HEK293 (cell line): ENCODE measurements at regions not wholly inside any gene's neighbourhood (a gene's known extent, or its start where the extent isn't known, plus 50 kb on each side); places are given as distances from the start of the nearest gene placed in this dataset.

Experiments used
- CTCF ChIA-PET: fragments of 350-600 bp; formaldehyde crosslinking; extraction: SDS; loops from one replicate; lab custom pipeline; 2021; ENCODE audit warnings: antibody characterized with exemption; lab: Yijun Ruan, JAX
- POLR2A ChIA-PET: fragments of 300-600 bp; formaldehyde crosslinking; extraction: SDS; loops from one replicate; lab custom pipeline; 2020; ENCODE audit warnings: antibody characterized with exemption, inconsistent platforms; lab: Yijun Ruan, JAX
- H3K27ac ChIP-seq: fragments of 200-500 bp; sonication (Bioruptor generic); 2 replicates; pipeline ENCODE4 v1.5.1; 2014; ENCODE audit warnings: low read depth, low read length, control low read depth, inconsistent platforms; ENCODE audit errors: extremely low read depth
- H3K36me3 ChIP-seq, 2 experiments: fragments of 200-500 bp in 1 of 2; sonication (Bioruptor generic) in 1 of 2; 1 replicate in 1 of 2; 2 replicates in 1 of 2; pipeline ENCODE4 v1.5.1; 2014 to 2017; ENCODE audit warnings: inconsistent platforms in 2 of 2, low read length in 2 of 2; ENCODE audit not compliant: control insufficient read depth in 2 of 2, insufficient read depth in 1 of 2
- H3K4me1 ChIP-seq: fragments of 200-500 bp; sonication (Bioruptor generic); 2 replicates; pipeline ENCODE4 v1.5.1; 2014; ENCODE audit warnings: mild to moderate bottlenecking, low read length, inconsistent platforms; ENCODE audit not compliant: control insufficient read depth, insufficient read depth
- H3K4me3 ChIP-seq: 2 replicates; pipeline ENCODE4 v1.5.1; 2011; ENCODE audit warnings: low read depth, mild to moderate bottlenecking, control low read depth, low read length, moderate library complexity
- H3K9me3 ChIP-seq: fragments of 200-500 bp; sonication (Bioruptor generic); 2 replicates; pipeline ENCODE4 v1.5.1; 2014; ENCODE audit warnings: low read depth, low read length, inconsistent platforms; ENCODE audit not compliant: control insufficient read depth, insufficient read depth
- KLF9 ChIP-seq: fragments of 450-650 bp; formaldehyde crosslinking; IDR thresholded peaks from 2 replicates; pipeline ENCODE4 v1.5.1; 2016; ENCODE audit warnings: missing biosample characterization, missing genetic modification characterization, low read depth
- SETDB1 ChIP-seq: IDR thresholded peaks from one replicate; pipeline ENCODE4 v1.6.1; 2017; ENCODE audit warnings: mild to moderate bottlenecking, low read length, moderate library complexity, mixed read lengths; ENCODE audit not compliant: insufficient read length
- TCF7L2 ChIP-seq: IDR thresholded peaks from 2 replicates; pipeline ENCODE4 v1.6.1; 2011; ENCODE audit warnings: low read depth, mild to moderate bottlenecking, inconsistent platforms, low read length, moderate library complexity, borderline replicate concordance
- ZFP3 ChIP-seq: fragments of 450-650 bp; formaldehyde crosslinking; IDR thresholded peaks from 2 replicates; pipeline ENCODE4 v1.5.1; 2016; ENCODE audit warnings: low read depth, missing biosample characterization, missing genetic modification characterization
- ZIC2 ChIP-seq: fragments of 450-650 bp; formaldehyde crosslinking; IDR thresholded peaks from 2 replicates; pipeline ENCODE4 v1.5.1; 2016; ENCODE audit warnings: missing biosample characterization, missing genetic modification characterization
- ZNF10 ChIP-seq: fragments of 450-650 bp; formaldehyde crosslinking; IDR thresholded peaks from 2 replicates; pipeline ENCODE4 v1.5.1; 2017; ENCODE audit warnings: missing biosample characterization, missing genetic modification characterization
- ZNF175 ChIP-seq: fragments of 450-650 bp; formaldehyde crosslinking; IDR thresholded peaks from 2 replicates; pipeline ENCODE4 v1.5.1; 2016; ENCODE audit warnings: missing biosample characterization, missing genetic modification characterization
- ZNF514 ChIP-seq: fragments of 450-650 bp; formaldehyde crosslinking; IDR thresholded peaks from 2 replicates; pipeline ENCODE4 v1.5.1; 2016; ENCODE audit warnings: missing biosample characterization, missing genetic modification characterization
- ZNF544 ChIP-seq: fragments of 450-650 bp; formaldehyde crosslinking; IDR thresholded peaks from 2 replicates; pipeline ENCODE4 v1.5.0; 2017; ENCODE audit warnings: missing biosample characterization, missing genetic modification characterization
- ZNF549 ChIP-seq: fragments of 450-650 bp; IDR thresholded peaks from 2 replicates; pipeline ENCODE4 v1.5.1; 2018; ENCODE audit warnings: missing biosample characterization, missing genetic modification characterization, mild to moderate bottlenecking, inconsistent platforms, moderate library complexity
- ZNF571 ChIP-seq: fragments of 450-650 bp; formaldehyde crosslinking; IDR thresholded peaks from 2 replicates; pipeline ENCODE4 v1.5.0; 2017; ENCODE audit warnings: missing biosample characterization, missing genetic modification characterization
- ZNF600 ChIP-seq: fragments of 450-650 bp; formaldehyde crosslinking; IDR thresholded peaks from 2 replicates; pipeline ENCODE4 v1.5.1; 2016; ENCODE audit warnings: missing biosample characterization, missing genetic modification characterization
- ZNF837 ChIP-seq: fragments of 450-650 bp; formaldehyde crosslinking; IDR thresholded peaks from 2 replicates; pipeline ENCODE4 v1.5.1; 2016; ENCODE audit warnings: missing biosample characterization, missing genetic modification characterization
- TF ChIP-seq, protein P1 (sequence below): fragments of 450-650 bp; formaldehyde crosslinking; IDR thresholded peaks from 2 replicates; pipeline ENCODE4 v1.5.1; 2016; ENCODE audit warnings: missing biosample characterization, missing genetic modification characterization
- TF ChIP-seq, protein P2 (sequence below): fragments of 450-650 bp; formaldehyde crosslinking; IDR thresholded peaks from 2 replicates; pipeline ENCODE4 v1.5.1; 2017; ENCODE audit warnings: missing biosample characterization, missing genetic modification characterization
- TF ChIP-seq, protein P3 (sequence below): fragments of 450-650 bp; formaldehyde crosslinking; IDR thresholded peaks from 2 replicates; pipeline ENCODE4 v1.5.1; 2016; ENCODE audit warnings: missing biosample characterization, missing genetic modification characterization
- TF ChIP-seq, protein P4 (sequence below): fragments of 450-650 bp; formaldehyde crosslinking; IDR thresholded peaks from 2 replicates; pipeline ENCODE4 v1.5.1; 2016; ENCODE audit warnings: missing biosample characterization, missing genetic modification characterization, low read depth
- TF ChIP-seq, protein P5 (sequence below): fragments of 450-650 bp; formaldehyde crosslinking; IDR thresholded peaks from 2 replicates; pipeline ENCODE4 v1.5.1; 2016; ENCODE audit warnings: missing biosample characterization, missing genetic modification characterization

DNA sequence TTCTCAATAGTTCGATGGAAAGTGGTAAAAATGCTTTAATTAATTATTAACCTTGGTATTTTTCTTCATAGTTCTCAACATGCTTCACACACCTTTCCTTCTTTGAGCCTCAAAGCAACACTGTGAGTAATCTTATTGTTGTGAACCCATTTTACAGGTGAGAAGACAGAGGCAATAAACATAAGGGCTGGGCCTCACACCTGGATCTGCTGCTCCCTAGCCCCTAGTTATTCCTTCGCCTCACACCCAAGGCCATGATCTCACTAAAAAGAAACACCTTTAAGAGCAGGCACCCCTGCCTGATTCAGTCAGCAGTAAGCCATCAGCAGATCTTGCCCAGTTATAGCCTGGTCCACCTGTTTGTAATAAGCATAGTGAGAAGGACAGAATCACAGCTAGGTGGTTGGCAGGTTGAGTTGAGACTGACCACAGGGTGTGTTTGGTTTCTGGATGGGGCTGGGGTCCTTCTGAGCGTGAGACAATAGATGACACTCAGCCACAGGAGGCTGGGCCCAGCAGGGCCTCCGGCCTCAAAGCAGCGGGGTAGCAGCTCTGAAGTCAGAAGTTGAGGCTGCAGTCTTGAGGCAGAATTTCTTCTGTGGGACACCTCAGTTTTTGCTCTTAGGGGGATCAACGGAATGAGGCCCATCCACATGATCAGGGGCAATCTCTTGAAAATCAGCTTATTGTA is 203.9 kb downstream of the RHOU start:
- peak; percentile 92 for TF ChIP-seq ZIC2 (tag by site-specific recombination)
- TF ChIP-seq ZNF549: no peak
- TF ChIP-seq, all 188 proteins: peak for 1
- ChIA-PET CTCF (interaction anchor here (0.6 to 1.4 kb wide), 4 partner anchors 16 to 288 kb away, joined by 3 to 4 read pairs (median 3); no protein-coding TSS in a partner anchor), POLR2A (no interaction called here)
- Histone ChIP-seq H3K9me3 (no peaks in the 10 kb centered on the region), H3K4me1 (peaks cover 7% of the 10 kb centered on the region), H3K4me3 (no peak overlapping the region), H3K27ac (no peak overlapping the region), H3K36me3 (no peaks in the 10 kb centered on the region)

DNA sequence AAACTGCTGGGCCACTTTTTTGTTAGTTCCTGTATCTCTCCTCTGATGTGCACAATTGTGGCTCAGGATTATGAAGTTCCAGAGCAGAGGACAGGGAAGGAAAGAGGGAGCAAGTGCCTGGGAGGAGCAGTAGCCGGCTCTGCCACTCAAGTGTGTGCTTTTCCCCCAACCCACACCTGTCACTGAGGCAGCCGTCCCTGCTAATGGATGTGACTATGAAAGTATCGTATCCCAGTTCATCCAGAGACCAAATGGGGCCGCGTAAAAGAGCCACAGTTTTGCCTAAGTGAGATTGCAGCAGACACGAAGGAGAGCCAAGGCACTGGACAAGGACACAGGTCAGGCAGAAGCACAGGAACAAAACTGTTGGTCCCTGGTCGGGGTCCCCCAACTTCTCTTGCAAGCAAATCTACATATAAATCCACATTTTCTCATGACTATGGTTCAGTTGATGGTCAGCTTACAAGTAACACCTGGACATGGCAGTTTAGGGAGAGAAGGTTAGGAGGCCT is 204.7 kb downstream of the RHOU start:
- Histone ChIP-seq H3K27ac (no peak overlapping the region), H3K4me3 (no peak overlapping the region), H3K9me3 (no peaks in the 10 kb centered on the region), H3K4me1 (peaks cover 7% of the 10 kb centered on the region)
- POLR2A ChIA-PET: no interaction called here
- TF ChIP-seq ZNF600 (tag by site-specific recombination) (no peak), SETDB1 (no peak), ZNF544 (tag by site-specific recombination) (no peak), ZNF514 (tag by site-specific recombination) (no peak)
- TF ChIP-seq, protein P1, sequence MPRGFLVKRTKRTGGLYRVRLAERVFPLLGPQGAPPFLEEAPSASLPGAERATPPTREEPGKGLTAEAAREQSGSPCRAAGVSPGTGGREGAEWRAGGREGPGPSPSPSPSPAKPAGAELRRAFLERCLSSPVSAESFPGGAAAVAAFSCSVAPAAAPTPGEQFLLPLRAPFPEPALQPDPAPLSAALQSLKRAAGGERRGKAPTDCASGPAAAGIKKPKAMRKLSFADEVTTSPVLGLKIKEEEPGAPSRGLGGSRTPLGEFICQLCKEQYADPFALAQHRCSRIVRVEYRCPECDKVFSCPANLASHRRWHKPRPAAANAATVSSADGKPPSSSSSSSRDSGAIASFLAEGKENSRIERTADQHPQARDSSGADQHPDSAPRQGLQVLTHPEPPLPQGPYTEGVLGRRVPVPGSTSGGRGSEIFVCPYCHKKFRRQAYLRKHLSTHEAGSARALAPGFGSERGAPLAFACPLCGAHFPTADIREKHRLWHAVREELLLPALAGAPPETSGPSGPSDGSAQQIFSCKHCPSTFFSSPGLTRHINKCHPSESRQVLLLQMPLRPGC (tag by site-specific recombination): no peak
- TF ChIP-seq, all 188 proteins: peak for 0
- H3K36me3 ChIP-seq: no peaks in the 10 kb centered on the region
- CTCF ChIA-PET: no interaction called here

DNA sequence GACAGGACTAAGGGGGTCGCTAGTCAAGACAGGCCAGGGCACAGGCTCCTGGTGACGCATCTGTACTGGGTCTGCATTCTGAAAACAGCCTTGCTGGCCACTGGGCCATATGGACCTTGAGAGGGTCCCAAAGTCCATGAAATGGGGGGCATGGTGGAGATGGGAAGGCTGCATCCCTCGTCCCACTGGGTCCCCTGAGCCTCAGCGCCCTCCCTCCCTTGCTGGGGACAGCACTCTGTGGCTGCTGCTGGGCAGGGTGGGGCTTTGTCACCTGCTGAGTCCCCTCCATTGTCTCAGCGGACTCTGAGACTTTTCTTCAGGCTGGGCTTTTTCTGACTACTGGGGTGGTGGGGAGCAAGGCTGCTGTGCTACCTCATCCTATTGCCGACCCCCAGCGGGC is 205.2 kb downstream of the RHOU start:
- Histone ChIP-seq H3K9me3 (no peaks in the 10 kb centered on the region), H3K36me3 (no peaks in the 10 kb centered on the region), H3K4me1 (peaks cover 7% of the 10 kb centered on the region), H3K27ac (no peak overlapping the region), H3K4me3 (no peak overlapping the region)
- TF ChIP-seq KLF9 (tag by site-specific recombination): no peak
- TF ChIP-seq, protein P2, sequence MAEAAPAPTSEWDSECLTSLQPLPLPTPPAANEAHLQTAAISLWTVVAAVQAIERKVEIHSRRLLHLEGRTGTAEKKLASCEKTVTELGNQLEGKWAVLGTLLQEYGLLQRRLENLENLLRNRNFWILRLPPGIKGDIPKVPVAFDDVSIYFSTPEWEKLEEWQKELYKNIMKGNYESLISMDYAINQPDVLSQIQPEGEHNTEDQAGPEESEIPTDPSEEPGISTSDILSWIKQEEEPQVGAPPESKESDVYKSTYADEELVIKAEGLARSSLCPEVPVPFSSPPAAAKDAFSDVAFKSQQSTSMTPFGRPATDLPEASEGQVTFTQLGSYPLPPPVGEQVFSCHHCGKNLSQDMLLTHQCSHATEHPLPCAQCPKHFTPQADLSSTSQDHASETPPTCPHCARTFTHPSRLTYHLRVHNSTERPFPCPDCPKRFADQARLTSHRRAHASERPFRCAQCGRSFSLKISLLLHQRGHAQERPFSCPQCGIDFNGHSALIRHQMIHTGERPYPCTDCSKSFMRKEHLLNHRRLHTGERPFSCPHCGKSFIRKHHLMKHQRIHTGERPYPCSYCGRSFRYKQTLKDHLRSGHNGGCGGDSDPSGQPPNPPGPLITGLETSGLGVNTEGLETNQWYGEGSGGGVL (tag by site-specific recombination): no peak
- no peak for TF ChIP-seq ZFP3
- TF ChIP-seq, protein P3, sequence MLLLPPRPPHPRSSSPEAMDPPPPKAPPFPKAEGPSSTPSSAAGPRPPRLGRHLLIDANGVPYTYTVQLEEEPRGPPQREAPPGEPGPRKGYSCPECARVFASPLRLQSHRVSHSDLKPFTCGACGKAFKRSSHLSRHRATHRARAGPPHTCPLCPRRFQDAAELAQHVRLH (tag by site-specific recombination): no peak
- no peak for TF ChIP-seq ZNF837 (tag by site-specific recombination)
- TF ChIP-seq ZNF571 (tag by site-specific recombination): no peak
- no peak for TF ChIP-seq ZNF10 (tag by site-specific recombination)
- TF ChIP-seq TCF7L2: no peak
- TF ChIP-seq, protein P4, sequence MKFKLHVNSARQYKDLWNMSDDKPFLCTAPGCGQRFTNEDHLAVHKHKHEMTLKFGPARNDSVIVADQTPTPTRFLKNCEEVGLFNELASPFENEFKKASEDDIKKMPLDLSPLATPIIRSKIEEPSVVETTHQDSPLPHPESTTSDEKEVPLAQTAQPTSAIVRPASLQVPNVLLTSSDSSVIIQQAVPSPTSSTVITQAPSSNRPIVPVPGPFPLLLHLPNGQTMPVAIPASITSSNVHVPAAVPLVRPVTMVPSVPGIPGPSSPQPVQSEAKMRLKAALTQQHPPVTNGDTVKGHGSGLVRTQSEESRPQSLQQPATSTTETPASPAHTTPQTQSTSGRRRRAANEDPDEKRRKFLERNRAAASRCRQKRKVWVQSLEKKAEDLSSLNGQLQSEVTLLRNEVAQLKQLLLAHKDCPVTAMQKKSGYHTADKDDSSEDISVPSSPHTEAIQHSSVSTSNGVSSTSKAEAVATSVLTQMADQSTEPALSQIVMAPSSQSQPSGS (tag by site-specific recombination): no peak
- no peak for TF ChIP-seq ZNF175
- TF ChIP-seq, protein P5, sequence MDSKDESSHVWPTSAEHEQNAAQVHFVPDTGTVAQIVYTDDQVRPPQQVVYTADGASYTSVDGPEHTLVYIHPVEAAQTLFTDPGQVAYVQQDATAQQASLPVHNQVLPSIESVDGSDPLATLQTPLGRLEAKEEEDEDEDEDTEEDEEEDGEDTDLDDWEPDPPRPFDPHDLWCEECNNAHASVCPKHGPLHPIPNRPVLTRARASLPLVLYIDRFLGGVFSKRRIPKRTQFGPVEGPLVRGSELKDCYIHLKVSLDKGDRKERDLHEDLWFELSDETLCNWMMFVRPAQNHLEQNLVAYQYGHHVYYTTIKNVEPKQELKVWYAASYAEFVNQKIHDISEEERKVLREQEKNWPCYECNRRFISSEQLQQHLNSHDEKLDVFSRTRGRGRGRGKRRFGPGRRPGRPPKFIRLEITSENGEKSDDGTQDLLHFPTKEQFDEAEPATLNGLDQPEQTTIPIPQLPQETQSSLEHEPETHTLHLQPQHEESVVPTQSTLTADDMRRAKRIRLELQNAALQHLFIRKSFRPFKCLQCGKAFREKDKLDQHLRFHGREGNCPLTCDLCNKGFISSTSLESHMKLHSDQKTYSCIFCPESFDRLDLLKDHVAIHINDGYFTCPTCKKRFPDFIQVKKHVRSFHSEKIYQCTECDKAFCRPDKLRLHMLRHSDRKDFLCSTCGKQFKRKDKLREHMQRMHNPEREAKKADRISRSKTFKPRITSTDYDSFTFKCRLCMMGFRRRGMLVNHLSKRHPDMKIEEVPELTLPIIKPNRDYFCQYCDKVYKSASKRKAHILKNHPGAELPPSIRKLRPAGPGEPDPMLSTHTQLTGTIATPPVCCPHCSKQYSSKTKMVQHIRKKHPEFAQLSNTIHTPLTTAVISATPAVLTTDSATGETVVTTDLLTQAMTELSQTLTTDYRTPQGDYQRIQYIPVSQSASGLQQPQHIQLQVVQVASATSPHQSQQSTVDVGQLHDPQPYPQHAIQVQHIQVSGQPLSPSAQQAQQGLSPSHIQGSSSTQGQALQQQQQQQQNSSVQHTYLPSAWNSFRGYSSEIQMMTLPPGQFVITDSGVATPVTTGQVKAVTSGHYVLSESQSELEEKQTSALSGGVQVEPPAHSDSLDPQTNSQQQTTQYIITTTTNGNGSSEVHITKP (tag by site-specific recombination): no peak
- ChIA-PET CTCF (no interaction called here), POLR2A (no interaction called here)
